ENCODE measurements at regions not wholly inside any gene's neighbourhood (a gene's known extent, or its start where the extent isn't known, plus 50 kb on each side); places are given as distances from the start of the nearest gene placed in this dataset.

GRCh38 chr15:77823736-77824135 is 191.0 kb upstream of the LINGO1 start:
- no peak for DNase-seq (ENCODE audit: low read depth)
- H3K4me3 ChIP-seq (ENCODE audit: control insufficient read depth, low read depth, low read length): no peak overlapping the region
- TF ChIP-seq CTCF (conservative IDR thresholded peaks at IDR 0.05; ENCODE audit: control insufficient read depth, insufficient read depth, low read depth, low read length): no peak

- no peak overlapping the region for H3K4me3 ChIP-seq (ENCODE audit: control insufficient read depth, low read depth, low read length)
- no peak for TF ChIP-seq CTCF (conservative IDR thresholded peaks at IDR 0.05; ENCODE audit: control insufficient read depth, insufficient read depth, low read depth, low read length)
- DNase-seq (ENCODE audit: low read depth): no peak
These were observed 190.0 kb upstream of the LINGO1 start for GRCh38 chr15:77822631-77823230.

GRCh38 chr15:77821959-77822256 is 189.2 kb upstream of the LINGO1 start:
- no peak for DNase-seq (ENCODE audit: low read depth)
- H3K4me3 ChIP-seq (ENCODE audit: control insufficient read depth, low read depth, low read length): no peak overlapping the region
- no peak for TF ChIP-seq CTCF (conservative IDR thresholded peaks at IDR 0.05; ENCODE audit: control insufficient read depth, insufficient read depth, low read depth, low read length)

- DNase-seq (ENCODE audit: low read depth): peak; percentile 53
- TF ChIP-seq CTCF (conservative IDR thresholded peaks at IDR 0.05; ENCODE audit: control insufficient read depth, insufficient read depth, low read depth, low read length): peak; percentile 74
- no peak overlapping the region for H3K4me3 ChIP-seq (ENCODE audit: control insufficient read depth, low read depth, low read length)
These were observed 188.7 kb upstream of the LINGO1 start for GRCh38 chr15:77821188-77821958.

- peak; percentile 6 for DNase-seq (ENCODE audit: low read depth)
- TF ChIP-seq CTCF (conservative IDR thresholded peaks at IDR 0.05; ENCODE audit: control insufficient read depth, insufficient read depth, low read depth, low read length): no peak
- H3K4me3 ChIP-seq (ENCODE audit: control insufficient read depth, low read depth, low read length): no peak overlapping the region
These were observed 187.4 kb upstream of the LINGO1 start for GRCh38 chr15:77819851-77820728.

- no peak for TF ChIP-seq CTCF (conservative IDR thresholded peaks at IDR 0.05; ENCODE audit: control insufficient read depth, insufficient read depth, low read depth, low read length)
- no peak overlapping the region for H3K4me3 ChIP-seq (ENCODE audit: control insufficient read depth, low read depth, low read length)
- DNase-seq (ENCODE audit: low read depth): no peak
These were observed 186.5 kb upstream of the LINGO1 start for GRCh38 chr15:77819048-77819850.

All from fibroblast of mammary gland (primary cell).